ENCODE measurements at regions not wholly inside any gene's neighbourhood (a gene's known extent, or its start where the extent isn't known, plus 50 kb on each side); places are given as distances from the start of the nearest gene placed in this dataset.

DNA sequence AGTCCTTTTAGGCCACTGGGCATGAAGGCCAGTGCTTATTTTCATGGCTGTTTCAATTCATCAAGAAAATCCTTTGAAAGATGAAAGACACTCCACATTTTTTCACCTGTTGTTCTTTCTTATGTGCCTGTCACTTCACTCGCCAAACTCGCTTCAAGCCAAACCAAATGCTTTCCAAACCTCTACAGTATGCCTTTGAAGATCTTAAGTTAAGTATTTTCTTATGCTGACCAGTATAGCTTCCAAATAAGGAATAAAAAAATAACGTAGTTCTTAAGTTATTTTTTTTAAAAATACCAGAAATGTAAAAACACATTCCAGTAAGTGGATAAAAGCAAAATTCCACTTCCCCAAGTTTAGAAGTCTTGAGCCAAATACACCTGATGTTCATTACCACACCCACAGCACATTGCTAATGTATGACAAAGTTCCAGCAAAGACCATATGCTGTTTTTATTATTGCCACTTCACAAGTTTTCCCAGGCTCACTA is 186.1 kb downstream of the MTERF1 start:
- TF ChIP-seq CTCF (IDR thresholded peaks at IDR 0.05) (no peak), POLR2AphosphoS5 (IDR thresholded peaks at IDR 0.05) (no peak), POLR2A (IDR thresholded peaks at IDR 0.05) (no peak)

All from stomach (tissue), 4 donors.